WTC11 (cell line): ENCODE measurements at regions not wholly inside any gene's neighbourhood (a gene's known extent, or its start where the extent isn't known, plus 50 kb on each side); places are given as distances from the start of the nearest gene placed in this dataset.

Source experiments
- ATF1 ChIP-seq: sonication (generic); formaldehyde crosslinking; IDR thresholded peaks from 2 replicates; pipeline ENCODE4 v1.8.1; 2023; ENCODE audit warnings: mild to moderate bottlenecking, moderate library complexity, missing genetic modification reagents
- CREB1 ChIP-seq: sonication (generic); formaldehyde crosslinking; IDR thresholded peaks from 2 replicates; pipeline ENCODE4 v1.8.0; 2023; ENCODE audit warnings: mild to moderate bottlenecking, missing genetic modification reagents
- CTCF ChIP-seq: fragments of 200-600 bp; IDR thresholded peaks from 2 replicates; pipeline ENCODE4 v1.8.0; 2022; ENCODE audit warnings: antibody characterized with exemption
- EMX1 ChIP-seq: fragments of 250-450 bp; sonication (Bioruptor Pico); IDR thresholded peaks from 2 replicates; pipeline ENCODE4 v1.8.0; 2021; ENCODE audit warnings: mild to moderate bottlenecking
- MAX ChIP-seq: sonication (generic); formaldehyde crosslinking; IDR thresholded peaks from 2 replicates; pipeline ENCODE4 v1.8.0; 2022; ENCODE audit warnings: mild to moderate bottlenecking, missing genetic modification reagents
- NR1H2 ChIP-seq: sonication (generic); formaldehyde crosslinking; IDR thresholded peaks from 2 replicates; pipeline ENCODE4 v1.9.0; 2021; ENCODE audit warnings: mild to moderate bottlenecking, moderate library complexity, missing genetic modification reagents
- NR2C2 ChIP-seq: sonication (generic); formaldehyde crosslinking; IDR thresholded peaks from 2 replicates; pipeline ENCODE4 v1.8.0; 2022; ENCODE audit warnings: mild to moderate bottlenecking, missing genetic modification reagents
- STAT6 ChIP-seq: sonication (generic); formaldehyde crosslinking; conservative IDR thresholded peaks from 2 replicates; pipeline ENCODE4 v1.8.1; 2023; ENCODE audit warnings: mild to moderate bottlenecking, low read depth, missing genetic modification reagents, moderate library complexity
- ZNF281 ChIP-seq: sonication (generic); formaldehyde crosslinking; IDR thresholded peaks from 2 replicates; pipeline ENCODE4 v1.8.0; 2023; ENCODE audit warnings: mild to moderate bottlenecking, missing genetic modification reagents
- ZNF671 ChIP-seq: fragments of 250-450 bp; sonication (Bioruptor Pico); IDR thresholded peaks from 2 replicates; pipeline ENCODE4 v1.8.0; 2021; ENCODE audit warnings: mild to moderate bottlenecking
- TF ChIP-seq, protein P1 (sequence below): fragments of 250-450 bp; sonication (Bioruptor Pico); IDR thresholded peaks from 2 replicates; pipeline ENCODE4 v1.9.0; 2021; ENCODE audit warnings: mild to moderate bottlenecking
- TF ChIP-seq, protein P2 (sequence below): sonication (generic); formaldehyde crosslinking; IDR thresholded peaks from 2 replicates; pipeline ENCODE4 v1.8.0; 2022; ENCODE audit warnings: mild to moderate bottlenecking, missing genetic modification reagents

DNA sequence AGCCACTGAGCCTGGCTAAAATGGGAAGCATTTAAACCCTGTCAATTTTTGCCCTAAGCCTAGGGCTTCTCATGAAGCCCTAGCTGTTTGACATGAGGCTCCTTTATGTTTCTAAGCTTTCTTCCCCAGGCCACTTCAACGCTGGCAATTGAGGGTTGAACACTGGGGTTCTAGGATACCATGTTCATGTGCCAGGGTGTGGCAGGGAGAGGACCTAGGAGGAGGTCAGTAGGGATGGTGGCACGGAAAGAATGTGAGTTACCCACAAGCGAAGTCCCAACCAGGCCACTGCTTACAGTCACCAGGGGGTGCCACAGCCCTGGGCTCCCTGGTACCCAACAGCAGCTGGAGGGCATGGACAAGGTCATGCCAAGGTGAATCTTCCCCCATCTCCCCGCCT is 90.8 kb upstream of the AJAP1 start:
- TF ChIP-seq, protein P1, sequence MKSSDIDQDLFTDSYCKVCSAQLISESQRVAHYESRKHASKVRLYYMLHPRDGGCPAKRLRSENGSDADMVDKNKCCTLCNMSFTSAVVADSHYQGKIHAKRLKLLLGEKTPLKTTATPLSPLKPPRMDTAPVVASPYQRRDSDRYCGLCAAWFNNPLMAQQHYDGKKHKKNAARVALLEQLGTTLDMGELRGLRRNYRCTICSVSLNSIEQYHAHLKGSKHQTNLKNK (CRISPR knock-in tag): no peak
- TF ChIP-seq, protein P2, sequence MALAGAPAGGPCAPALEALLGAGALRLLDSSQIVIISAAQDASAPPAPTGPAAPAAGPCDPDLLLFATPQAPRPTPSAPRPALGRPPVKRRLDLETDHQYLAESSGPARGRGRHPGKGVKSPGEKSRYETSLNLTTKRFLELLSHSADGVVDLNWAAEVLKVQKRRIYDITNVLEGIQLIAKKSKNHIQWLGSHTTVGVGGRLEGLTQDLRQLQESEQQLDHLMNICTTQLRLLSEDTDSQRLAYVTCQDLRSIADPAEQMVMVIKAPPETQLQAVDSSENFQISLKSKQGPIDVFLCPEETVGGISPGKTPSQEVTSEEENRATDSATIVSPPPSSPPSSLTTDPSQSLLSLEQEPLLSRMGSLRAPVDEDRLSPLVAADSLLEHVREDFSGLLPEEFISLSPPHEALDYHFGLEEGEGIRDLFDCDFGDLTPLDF (CRISPR knock-in tag): no peak
- TF ChIP-seq ATF1 (CRISPR knock-in tag) (no peak), MAX (CRISPR knock-in tag) (no peak), STAT6 (CRISPR knock-in tag) (no peak), CTCF (no peak), CREB1 (CRISPR knock-in tag) (no peak), ZNF281 (no peak), EMX1 (CRISPR knock-in tag) (no peak), ZNF671 (no peak), NR1H2 (CRISPR knock-in tag) (no peak), NR2C2 (CRISPR knock-in tag) (no peak)
